HEK293 (cell line): ENCODE measurements at regions not wholly inside any gene's neighbourhood (a gene's known extent, or its start where the extent isn't known, plus 50 kb on each side); places are given as distances from the start of the nearest gene placed in this dataset.

Experiments
- ZNF843 ChIP-seq: fragments of 450-650 bp; formaldehyde crosslinking; IDR thresholded peaks from 2 replicates; pipeline ENCODE4 v1.5.1; 2016; ENCODE audit warnings: missing biosample characterization, missing genetic modification characterization
- TF ChIP-seq, protein P1 (sequence below): fragments of 450-650 bp; formaldehyde crosslinking; IDR thresholded peaks from 2 replicates; pipeline ENCODE4 v1.5.1; 2016; ENCODE audit warnings: missing biosample characterization, missing genetic modification characterization

DNA sequence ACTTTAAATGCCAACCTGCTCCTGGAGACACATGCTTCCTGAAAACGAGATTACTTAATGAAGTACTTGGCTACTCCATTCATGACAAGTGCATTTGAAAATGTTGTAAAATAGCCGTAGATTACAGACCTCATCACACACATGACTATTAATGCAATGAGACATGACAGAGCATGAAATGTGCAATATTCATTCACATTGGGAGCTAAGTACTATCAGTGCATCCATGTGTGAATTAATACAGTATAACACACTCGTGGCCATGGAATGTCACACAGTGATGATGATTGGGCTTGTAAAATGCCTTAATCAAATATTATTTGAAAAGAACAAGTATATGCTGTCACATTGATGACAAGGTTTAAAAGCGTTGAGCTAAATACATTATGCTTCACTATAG, 407.0 kb downstream of the AMY1C start:
- TF ChIP-seq ZNF843 (tag by site-specific recombination) = no peak
- TF ChIP-seq, protein P1, sequence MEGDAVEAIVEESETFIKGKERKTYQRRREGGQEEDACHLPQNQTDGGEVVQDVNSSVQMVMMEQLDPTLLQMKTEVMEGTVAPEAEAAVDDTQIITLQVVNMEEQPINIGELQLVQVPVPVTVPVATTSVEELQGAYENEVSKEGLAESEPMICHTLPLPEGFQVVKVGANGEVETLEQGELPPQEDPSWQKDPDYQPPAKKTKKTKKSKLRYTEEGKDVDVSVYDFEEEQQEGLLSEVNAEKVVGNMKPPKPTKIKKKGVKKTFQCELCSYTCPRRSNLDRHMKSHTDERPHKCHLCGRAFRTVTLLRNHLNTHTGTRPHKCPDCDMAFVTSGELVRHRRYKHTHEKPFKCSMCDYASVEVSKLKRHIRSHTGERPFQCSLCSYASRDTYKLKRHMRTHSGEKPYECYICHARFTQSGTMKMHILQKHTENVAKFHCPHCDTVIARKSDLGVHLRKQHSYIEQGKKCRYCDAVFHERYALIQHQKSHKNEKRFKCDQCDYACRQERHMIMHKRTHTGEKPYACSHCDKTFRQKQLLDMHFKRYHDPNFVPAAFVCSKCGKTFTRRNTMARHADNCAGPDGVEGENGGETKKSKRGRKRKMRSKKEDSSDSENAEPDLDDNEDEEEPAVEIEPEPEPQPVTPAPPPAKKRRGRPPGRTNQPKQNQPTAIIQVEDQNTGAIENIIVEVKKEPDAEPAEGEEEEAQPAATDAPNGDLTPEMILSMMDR (tag by site-specific recombination) = no peak
